SK-N-SH (cell line): ENCODE measurements at regions not wholly inside any gene's neighbourhood (a gene's known extent, or its start where the extent isn't known, plus 50 kb on each side); places are given as distances from the start of the nearest gene placed in this dataset.

Experiments
- CTCF ChIA-PET: fragments of 300-600, 350-600 bp; formaldehyde crosslinking; extraction: SDS; loops from one replicate; lab custom pipeline; 2021; lab: Yijun Ruan, JAX
- POLR2A ChIA-PET: fragments of 350-600 bp; sonication (Branson Sonifier 250); formaldehyde crosslinking; extraction: SDS; loops from one replicate; lab custom pipeline; 2020; ENCODE audit warnings: antibody characterized with exemption, inconsistent platforms; lab: Yijun Ruan, JAX
- DNase-seq: peaks from one replicate; pipeline ENCODE4 v3.0.0; 2012
- H2AFZ ChIP-seq: fragments of 200-600 bp; sonication (generic); 2 replicates; pipeline ENCODE4 v1.8.1; 2016; ENCODE audit warnings: antibody characterized with exemption, mild to moderate bottlenecking, low read depth
- H3F3A ChIP-seq: fragments of 200-600 bp; sonication (generic); replicated peaks from 2 replicates; pipeline ENCODE3; 2016; ENCODE audit warnings: antibody characterized with exemption, mild to moderate bottlenecking; ENCODE audit not compliant: insufficient read depth
- H3K27ac ChIP-seq, 2 experiments: fragments of 200-500 bp in 1 of 2; fragments of 200-600 bp in 1 of 2; sonication (Bioruptor generic) in 1 of 2; sonication (generic), shearing (Covaris generic) in 1 of 2; 2 replicates each; pipeline versions ENCODE4 v1.5.1 to v1.6.1; 2014 to 2016; ENCODE audit warnings: low read depth in 2 of 2, inconsistent platforms in 1 of 2, low read length in 1 of 2, mild to moderate bottlenecking in 1 of 2, mixed read lengths in 1 of 2
- H3K27me3 ChIP-seq: fragments of 200-600 bp; sonication (generic), shearing (Covaris generic); 2 replicates; pipeline ENCODE4 v1.6.1; 2016; ENCODE audit warnings: mixed run types; ENCODE audit not compliant: insufficient read depth
- H3K36me3 ChIP-seq, 2 experiments: fragments of 200-500 bp in 1 of 2; fragments of 200-600 bp in 1 of 2; sonication (Bioruptor generic) in 1 of 2; sonication (generic) in 1 of 2; replicated peaks in 1 of 2; 2 replicates each; pipeline versions ENCODE3 to v1.5.1; 2014 to 2016; ENCODE audit warnings: low read length in 1 of 2, mild to moderate bottlenecking in 1 of 2; ENCODE audit not compliant: insufficient read depth in 2 of 2, control insufficient read depth in 1 of 2
- H3K4me1 ChIP-seq, 2 experiments: fragments of 200-500 bp in 1 of 2; fragments of 200-600 bp in 1 of 2; sonication (Bioruptor generic) in 1 of 2; sonication (generic), shearing (Covaris generic) in 1 of 2; 2 replicates each; pipeline versions ENCODE4 v1.5.1 to v1.6.1; 2014 to 2016; ENCODE audit warnings: low read depth in 1 of 2, low read length in 1 of 2, mixed run types in 1 of 2; ENCODE audit not compliant: insufficient read depth in 2 of 2, control insufficient read depth in 1 of 2
- H3K4me2 ChIP-seq: fragments of 200-600 bp; sonication (generic), shearing (Covaris generic); 2 replicates; pipeline ENCODE4 v1.6.1; 2017; ENCODE audit warnings: mixed run types
- H3K4me3 ChIP-seq, 2 experiments: fragments of 200-500 bp in 1 of 2; fragments of 200-600 bp in 1 of 2; sonication (Bioruptor generic) in 1 of 2; sonication (generic), shearing (Covaris generic) in 1 of 2; 2 replicates each; pipeline versions ENCODE4 v1.5.1 to v1.8.1; 2014 to 2016; ENCODE audit warnings: low read depth in 2 of 2, inconsistent platforms in 1 of 2, low read length in 1 of 2, mild to moderate bottlenecking in 1 of 2, mixed read lengths in 1 of 2, moderate library complexity in 1 of 2
- H3K79me2 ChIP-seq: fragments of 200-600 bp; sonication (generic); 2 replicates; pipeline ENCODE4 v1.8.1; 2017; ENCODE audit warnings: mild to moderate bottlenecking; ENCODE audit not compliant: insufficient read depth
- H3K9ac ChIP-seq: fragments of 200-600 bp; sonication (generic); 2 replicates; pipeline ENCODE4 v1.6.1; 2017; ENCODE audit warnings: mixed run types
- H3K9me2 ChIP-seq: fragments of 200-600 bp; sonication (generic); 2 replicates; pipeline ENCODE4 v1.6.1; 2017; ENCODE audit warnings: mixed run types
- H3K9me3 ChIP-seq: fragments of 200-600 bp; sonication (generic); 2 replicates; pipeline ENCODE4 v1.6.1; 2017; ENCODE audit warnings: mixed run types, mild to moderate bottlenecking, moderate library complexity
- H4K20me1 ChIP-seq: fragments of 200-600 bp; sonication (generic); 2 replicates; pipeline ENCODE4 v1.6.1; 2017; ENCODE audit warnings: mild to moderate bottlenecking, mixed run types; ENCODE audit not compliant: insufficient read depth
- ELF1 ChIP-seq: IDR thresholded peaks from 2 replicates; pipeline ENCODE4 v1.4.0; 2012
- EP300 ChIP-seq, 2 experiments: IDR thresholded peaks; 2 replicates each; pipeline versions ENCODE4 v1.4.0 to v1.6.1; 2012; ENCODE audit warnings: borderline replicate concordance in 1 of 2, low read depth in 1 of 2, low read length in 1 of 2
- FOSL2 ChIP-seq: IDR thresholded peaks from 2 replicates; pipeline ENCODE4 v1.4.0; 2012; ENCODE audit warnings: low read depth, mild to moderate bottlenecking, moderate library complexity, borderline replicate concordance
- FOXJ3 ChIP-seq: sonication (generic); formaldehyde crosslinking; IDR thresholded peaks from 2 replicates; pipeline ENCODE4 v1.5.1; 2020; ENCODE audit warnings: mild to moderate bottlenecking, missing genetic modification reagents
- GATA2 ChIP-seq: sonication (generic); formaldehyde crosslinking; IDR thresholded peaks from 2 replicates; pipeline ENCODE4 v1.5.0; 2020; ENCODE audit warnings: mild to moderate bottlenecking, missing genetic modification reagents
- JUND ChIP-seq: IDR thresholded peaks from 2 replicates; pipeline ENCODE4 v1.4.0; 2012
- POLR2AphosphoS5 ChIP-seq: IDR thresholded peaks from 2 replicates; pipeline ENCODE4 v1.6.1; 2012; ENCODE audit warnings: low read depth, low read length
- RAD21 ChIP-seq: IDR thresholded peaks from 2 replicates; pipeline ENCODE4 v1.6.1; 2012; ENCODE audit warnings: mild to moderate bottlenecking, low read length
- REST ChIP-seq: IDR thresholded peaks from 2 replicates; pipeline ENCODE4 v1.6.1; 2012; ENCODE audit warnings: mild to moderate bottlenecking, low read depth, low read length, moderate library complexity
- SIN3A ChIP-seq: IDR thresholded peaks from 2 replicates; pipeline ENCODE4 v1.6.1; 2012; ENCODE audit warnings: low read depth, mild to moderate bottlenecking, low read length, moderate library complexity, borderline replicate concordance
- SMC3 ChIP-seq: IDR thresholded peaks from 2 replicates; pipeline ENCODE4 v1.6.1; 2012; ENCODE audit warnings: low read depth, low read length, improper control_type of control experiment
- TAF1 ChIP-seq: IDR thresholded peaks from 2 replicates; pipeline ENCODE4 v1.6.1; 2012; ENCODE audit warnings: low read depth, mild to moderate bottlenecking, low read length, moderate library complexity, borderline replicate concordance
- TCF12 ChIP-seq: IDR thresholded peaks from 2 replicates; pipeline ENCODE4 v1.4.0; 2012
- YY1 ChIP-seq: IDR thresholded peaks from 2 replicates; pipeline ENCODE4 v1.4.0; 2012; ENCODE audit warnings: low read depth, mild to moderate bottlenecking
- WGBS: methylation state at CpG from one replicate; pipeline ENCODE4 v1.1.6; 2017; ENCODE audit warnings: low lambda C conversion rate; 5-methylcytosine and 5-hydroxymethylcytosine counted together

DNA sequence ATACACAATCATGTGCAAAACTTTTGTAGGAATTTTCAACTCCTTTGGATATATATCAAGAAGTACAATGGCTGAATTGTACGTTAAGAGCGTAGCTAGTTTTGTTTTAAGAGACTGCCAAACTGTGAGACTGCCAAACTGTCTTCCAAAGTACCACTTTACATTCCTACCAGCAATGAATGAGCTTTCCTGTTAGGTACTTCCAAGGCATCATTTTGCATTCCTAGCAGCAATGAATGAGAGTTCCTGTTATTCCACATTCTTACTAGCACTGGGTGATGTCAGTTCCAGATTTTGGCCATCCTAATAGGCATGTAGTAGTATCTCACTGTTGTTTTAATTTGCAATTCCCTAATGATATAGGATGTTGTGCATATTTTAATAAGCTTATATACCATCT lies 219.3 kb downstream of the KCNN2 start (continued):
- TF ChIP-seq REST: no peak
- TF ChIP-seq POLR2AphosphoS5: no peak
- TF ChIP-seq, all 33 proteins: peak for 0

- Histone ChIP-seq H3K9me3 (peaks cover 3% of the 10 kb centered on the region), H3K27ac (no peak overlapping the region), H3K4me2 (no peak overlapping the region), H3K27me3 (no peaks in the 10 kb centered on the region), H4K20me1 (no peaks in the 10 kb centered on the region), H3F3A (no peaks in the 10 kb centered on the region), H2AFZ (no peak overlapping the region), H3K9me2 (no peaks in the 10 kb centered on the region), H3K9ac (no peak overlapping the region), H3K4me3 (no peak overlapping the region), H3K79me2 (no peaks in the 10 kb centered on the region), H3K4me1 (no peaks in the 10 kb centered on the region), H3K36me3 (no peaks in the 10 kb centered on the region)
- ChIA-PET POLR2A (no interaction called here), CTCF (no interaction called here)
- WGBS: 5% methylated on average over 5 of the region's 5 CpGs
- DNase-seq: no peak
- TF ChIP-seq YY1 (no peak), FOXJ3 (CRISPR knock-in tag) (no peak), EP300 (IDR thresholded peaks at IDR 0.05; ENCODE audit: borderline replicate concordance in 1 of 2, low read depth in 1 of 2, low read length in 1 of 2) (no peak), GATA2 (CRISPR knock-in tag) (no peak), FOSL2 (no peak), SIN3A (no peak), SMC3 (no peak)
Measured at GRCh38 chr5:114565871-114566270, 204.0 kb downstream of the KCNN2 start.

GRCh38 chr5:114565139-114565538 lies 203.3 kb downstream of the KCNN2 start:
- no peak for TF ChIP-seq ELF1
- no peak for TF ChIP-seq TCF12
- no peak for TF ChIP-seq SIN3A
- TF ChIP-seq TAF1: no peak
- no peak for TF ChIP-seq POLR2AphosphoS5
- no peak for TF ChIP-seq RAD21
- TF ChIP-seq JUND: no peak
- TF ChIP-seq, all 33 proteins: peak for 0
- H3K4me3 ChIP-seq: no peak overlapping the region
- no peak overlapping the region for H3K27ac ChIP-seq
- ChIA-PET CTCF (no interaction called here), POLR2A (no interaction called here)
- H3K79me2 ChIP-seq: no peaks in the 10 kb centered on the region
- no peaks in the 10 kb centered on the region for H3K36me3 ChIP-seq
- 0% methylated on average over 2 of the region's 2 CpGs for WGBS
- H3K27me3 ChIP-seq: no peaks in the 10 kb centered on the region
- no peak overlapping the region for H2AFZ ChIP-seq
- H3K9me3 ChIP-seq: peaks cover 3% of the 10 kb centered on the region
- no peaks in the 10 kb centered on the region for H3K9me2 ChIP-seq
- H3K9ac ChIP-seq: no peak overlapping the region
- no peaks in the 10 kb centered on the region for H4K20me1 ChIP-seq
- no peaks in the 10 kb centered on the region for H3F3A ChIP-seq
- no peak for DNase-seq
- no peaks in the 10 kb centered on the region for H3K4me1 ChIP-seq
- H3K4me2 ChIP-seq: no peak overlapping the region
